Small intestine (tissue), 7 donors: ENCODE measurements at regions not wholly inside any gene's neighbourhood (a gene's known extent, or its start where the extent isn't known, plus 50 kb on each side); places are given as distances from the start of the nearest gene placed in this dataset.

Experiments
- DNase-seq, 2 donors: peaks; one replicate each; pipeline versions ENCODE4 v3.0.0 to v3.0.0-alpha.2; 2013
- FAIRE-seq: peaks from 2 replicates; lab custom pipeline; 2012; peaks lifted over from hg19 to GRCh38; lab: Jason Lieb, UNC
- H3K27ac ChIP-seq, 3 donors: one replicate each; pipeline ENCODE4 v1.5.1; 2013; ENCODE audit warnings: low read length in 2 of 3, mild to moderate bottlenecking in 2 of 3, control low read depth in 1 of 3, inconsistent platforms in 1 of 3, low read depth in 1 of 3, moderate library complexity in 1 of 3
- H3K27me3 ChIP-seq, 3 donors: one replicate each; pipeline ENCODE4 v1.6.1; 2013; ENCODE audit warnings: low read length in 3 of 3, inconsistent platforms in 1 of 3; ENCODE audit not compliant: control insufficient read depth in 3 of 3, insufficient read depth in 3 of 3
- H3K36me3 ChIP-seq, 3 donors: one replicate each; pipeline ENCODE4 v1.6.1; 2013; ENCODE audit warnings: low read length in 3 of 3, inconsistent platforms in 1 of 3, low read depth in 1 of 3, mild to moderate bottlenecking in 1 of 3, moderate library complexity in 1 of 3; ENCODE audit not compliant: control insufficient read depth in 3 of 3, insufficient read depth in 2 of 3
- H3K4me1 ChIP-seq, 3 donors: one replicate each; pipeline ENCODE4 v1.6.1; 2013; ENCODE audit warnings: low read length in 2 of 3, inconsistent platforms in 1 of 3, low read depth in 1 of 3, mild to moderate bottlenecking in 1 of 3, moderate library complexity in 1 of 3; ENCODE audit not compliant: control insufficient read depth in 3 of 3, insufficient read depth in 2 of 3
- H3K4me3 ChIP-seq, 3 donors: one replicate each; pipeline ENCODE4 v1.5.1; 2013; ENCODE audit warnings: low read length in 3 of 3, control low read depth in 1 of 3, inconsistent platforms in 1 of 3, low read depth in 1 of 3, mild to moderate bottlenecking in 1 of 3, moderate library complexity in 1 of 3
- H3K9me3 ChIP-seq, 2 donors: one replicate each; pipeline ENCODE4 v1.6.1; 2013; ENCODE audit warnings: low read depth in 1 of 2, low read length in 1 of 2; ENCODE audit not compliant: control insufficient read depth in 2 of 2, insufficient read depth in 1 of 2
- WGBS, 3 donors: extraction: QIAGEN DNeasy Blood & Tissue Kit; methylation state at CpG; one replicate each; pipeline ENCODE4 v1.1.7; 2013; 5-methylcytosine and 5-hydroxymethylcytosine counted together
- donor health status: healthy with polysubstance abuse.
- donor health status: control.
- donor health status: control.
- donor health status: Bipolar disorder and iron deficiency.
- donor health status: healthy.

- Histone ChIP-seq H3K36me3 (no peaks in the 10 kb centered on the region), H3K27ac (no peak overlapping the region), H3K4me3 (no peak overlapping the region), H3K27me3 (no peaks in the 10 kb centered on the region), H3K4me1 (no peaks in the 10 kb centered on the region), H3K9me3 (peaks cover 0 to 5% of the 10 kb centered on the region in 2 donors)
- FAIRE-seq (no peak), DNase-seq (no peak)
- 69 to 87% (median 76%) methylated on average over 3 of the region's 3 CpGs for WGBS, 3 donors
Observed at GRCh38 chr4:137468836-137469235, 63.5 kb downstream of the PCDH18 start.

GRCh38 chr4:137467537-137467936 is 64.8 kb downstream of the PCDH18 start:
- Histone ChIP-seq H3K36me3 (no peaks in the 10 kb centered on the region), H3K4me3 (no peak overlapping the region), H3K27ac (no peak overlapping the region), H3K9me3 (peaks cover 0 to 10% of the 10 kb centered on the region in 2 donors), H3K27me3 (no peaks in the 10 kb centered on the region), H3K4me1 (no peaks in the 10 kb centered on the region)
- no peak for DNase-seq
- FAIRE-seq = no peak

- FAIRE-seq (no peak), DNase-seq (no peak)
- Histone ChIP-seq H3K36me3 (no peaks in the 10 kb centered on the region), H3K9me3 (peaks cover 0 to 14% of the 10 kb centered on the region in 2 donors), H3K27ac (no peak overlapping the region), H3K27me3 (no peaks in the 10 kb centered on the region), H3K4me3 (no peak overlapping the region), H3K4me1 (no peaks in the 10 kb centered on the region)
- WGBS, 3 donors = 92 to 100% (median 100%) methylated on average over 1 of the region's 1 CpG
Observed at GRCh38 chr4:137463377-137464003, 68.8 kb downstream of the PCDH18 start.

GRCh38 chr4:137455647-137456321 is 76.5 kb downstream of the PCDH18 start:
- no peaks in the 10 kb centered on the region for H3K9me3 ChIP-seq
- FAIRE-seq = no peak

GRCh38 chr4:137454767-137455166 is 77.5 kb downstream of the PCDH18 start:
- no peaks in the 10 kb centered on the region for H3K36me3 ChIP-seq
- DNase-seq = no peak
- FAIRE-seq = no peak
- H3K4me3 ChIP-seq = no peak overlapping the region
- H3K27ac ChIP-seq = no peak overlapping the region
- no peaks in the 10 kb centered on the region for H3K9me3 ChIP-seq
- H3K27me3 ChIP-seq = no peaks in the 10 kb centered on the region
- no peaks in the 10 kb centered on the region for H3K4me1 ChIP-seq

More at GRCh38 chr4:137455647-137456321, 76.5 kb downstream of the PCDH18 start:
- 57 to 69% (median 58%) methylated on average over 5 of the region's 5 CpGs for WGBS, 3 donors
- Histone ChIP-seq H3K27ac (no peak overlapping the region), H3K27me3 (no peaks in the 10 kb centered on the region), H3K4me3 (no peak overlapping the region), H3K36me3 (no peaks in the 10 kb centered on the region), H3K4me1 (no peaks in the 10 kb centered on the region)
- DNase-seq = no peak

- FAIRE-seq = no peak
- H3K36me3 ChIP-seq = no peaks in the 10 kb centered on the region
- no peaks in the 10 kb centered on the region for H3K9me3 ChIP-seq
- WGBS, 3 donors = 70 to 90% (median 81%) methylated on average over 1 of the region's 1 CpG
- H3K4me3 ChIP-seq = no peak overlapping the region
- H3K4me1 ChIP-seq = no peaks in the 10 kb centered on the region
- H3K27me3 ChIP-seq = no peaks in the 10 kb centered on the region
- H3K27ac ChIP-seq = no peak overlapping the region
- DNase-seq = no peak
Observed at GRCh38 chr4:137452799-137453198, 79.5 kb downstream of the PCDH18 start.

GRCh38 chr4:137451172-137451825 is 81.0 kb downstream of the PCDH18 start:
- H3K9me3 ChIP-seq = no peaks in the 10 kb centered on the region
- WGBS, 3 donors = 57 to 66% (median 63%) methylated on average over 3 of the region's 3 CpGs
- no peak for DNase-seq
- no peak overlapping the region for H3K4me3 ChIP-seq
- no peak for FAIRE-seq
- no peaks in the 10 kb centered on the region for H3K4me1 ChIP-seq
- H3K36me3 ChIP-seq = no peaks in the 10 kb centered on the region
- H3K27ac ChIP-seq = no peak overlapping the region
- no peaks in the 10 kb centered on the region for H3K27me3 ChIP-seq

- Histone ChIP-seq H3K27me3 (no peaks in the 10 kb centered on the region), H3K4me1 (no peaks in the 10 kb centered on the region), H3K4me3 (no peak overlapping the region), H3K9me3 (no peaks in the 10 kb centered on the region), H3K36me3 (no peaks in the 10 kb centered on the region), H3K27ac (no peak overlapping the region)
- DNase-seq (no peak), FAIRE-seq (no peak)
- WGBS, 3 donors = 54 to 78% (median 69%) methylated on average over 1 of the region's 1 CpG
Observed at GRCh38 chr4:137448402-137448801, 83.9 kb downstream of the PCDH18 start.
